GM12891 (cell line): ENCODE measurements at regions not wholly inside any gene's neighbourhood (a gene's known extent, or its start where the extent isn't known, plus 50 kb on each side); places are given as distances from the start of the nearest gene placed in this dataset.

Source experiments
- DNase-seq: peaks from one replicate; pipeline ENCODE4 v3.0.0; 2011; ENCODE audit warnings: low spot score; ENCODE audit not compliant: insufficient read length
- FAIRE-seq: peaks from 2 replicates; lab custom pipeline; 2011; peaks lifted over from hg19 to GRCh38; lab: Jason Lieb, UNC
- PAX5 ChIP-seq: IDR thresholded peaks from 2 replicates; pipeline ENCODE4 v1.6.1; 2011; ENCODE audit warnings: low read length, moderate library complexity, mild to moderate bottlenecking; ENCODE audit not compliant: insufficient read depth, severe bottlenecking
- POLR2A ChIP-seq: IDR thresholded peaks from 2 replicates; pipeline ENCODE4 v1.6.1; 2011; ENCODE audit warnings: low read depth, low read length, control low read depth
- POLR2AphosphoS5 ChIP-seq: IDR thresholded peaks from 2 replicates; pipeline ENCODE4 v1.6.1; 2011; ENCODE audit warnings: low read depth, low read length, control low read depth
- POU2F2 ChIP-seq: IDR thresholded peaks from 2 replicates; pipeline ENCODE4 v1.6.1; 2011; ENCODE audit warnings: low read depth, mild to moderate bottlenecking, control low read depth, low read length, moderate library complexity
- SPI1 ChIP-seq: IDR thresholded peaks from 2 replicates; pipeline ENCODE4 v1.6.1; 2011; ENCODE audit warnings: low read depth, low read length, control low read depth
- TAF1 ChIP-seq: IDR thresholded peaks from 2 replicates; pipeline ENCODE4 v1.6.1; 2011; ENCODE audit warnings: low read depth, low read length, control low read depth

- DNase-seq (no peak), FAIRE-seq (peak; percentile 45)
- TF ChIP-seq POLR2AphosphoS5 = no peak
- TF ChIP-seq PAX5 = no peak
- no peak for TF ChIP-seq POLR2A
- peak; percentile 65; the same call in 1 of the 2 replicates for TF ChIP-seq POU2F2
Measured at GRCh38 chr3:44021651-44022594, 219.8 kb upstream of the TOPAZ1 start.

GRCh38 chr3:44023961-44024593 is 217.6 kb upstream of the TOPAZ1 start:
- FAIRE-seq (peak; percentile 68), DNase-seq (no peak)
- TF ChIP-seq POLR2AphosphoS5 (no peak), TAF1 (no peak), POLR2A (no peak), SPI1 (no peak), POU2F2 (no peak), PAX5 (no peak)

GRCh38 chr3:44026220-44026865 is 215.3 kb upstream of the TOPAZ1 start:
- DNase-seq (no peak), FAIRE-seq (no peak)
- TF ChIP-seq POLR2A = no peak
- TF ChIP-seq SPI1 = no peak
- no peak for TF ChIP-seq POU2F2
- TF ChIP-seq TAF1 = no peak
- TF ChIP-seq POLR2AphosphoS5 = no peak
- TF ChIP-seq PAX5 = no peak

GRCh38 chr3:44029100-44029499 is 212.6 kb upstream of the TOPAZ1 start:
- DNase-seq = no peak
- peak; percentile 79 for FAIRE-seq
- TF ChIP-seq SPI1 = no peak
- no peak for TF ChIP-seq POLR2A
- TF ChIP-seq PAX5 = no peak
- TF ChIP-seq TAF1 = no peak
- no peak for TF ChIP-seq POU2F2
- TF ChIP-seq POLR2AphosphoS5 = no peak

- no peak for TF ChIP-seq TAF1
- TF ChIP-seq POLR2A = no peak
- TF ChIP-seq PAX5 = no peak
- no peak for TF ChIP-seq POLR2AphosphoS5
- TF ChIP-seq SPI1 = no peak
- TF ChIP-seq POU2F2 = no peak
- DNase-seq (no peak), FAIRE-seq (no peak)
Measured at GRCh38 chr3:44030285-44030684, 211.4 kb upstream of the TOPAZ1 start.

GRCh38 chr3:44030687-44031305 is 210.9 kb upstream of the TOPAZ1 start:
- TF ChIP-seq POU2F2 (no peak), SPI1 (peak; percentile 78)
- FAIRE-seq (peak; percentile 54), DNase-seq (no peak)

- TF ChIP-seq SPI1 = peak; percentile 78
- no peak; the same call in 1 of the 2 replicates for TF ChIP-seq POU2F2
- DNase-seq = no peak
- peak; percentile 72 for FAIRE-seq
Measured at GRCh38 chr3:44031387-44032380, 210.0 kb upstream of the TOPAZ1 start.

GRCh38 chr3:44032487-44032886 is 209.2 kb upstream of the TOPAZ1 start:
- DNase-seq (no peak), FAIRE-seq (no peak)
- no peak for TF ChIP-seq POLR2AphosphoS5
- no peak for TF ChIP-seq TAF1
- no peak for TF ChIP-seq POLR2A
- TF ChIP-seq SPI1 = no peak
- no peak for TF ChIP-seq POU2F2
- no peak for TF ChIP-seq PAX5

GRCh38 chr3:44033123-44033522 is 208.6 kb upstream of the TOPAZ1 start:
- TF ChIP-seq PAX5 (no peak), POLR2AphosphoS5 (no peak), TAF1 (no peak), POLR2A (no peak), SPI1 (no peak), POU2F2 (no peak)
- FAIRE-seq = no peak
- no peak for DNase-seq
